Neural cell (in vitro differentiated cells): ENCODE measurements at regions not wholly inside any gene's neighbourhood (a gene's known extent, or its start where the extent isn't known, plus 50 kb on each side); places are given as distances from the start of the nearest gene placed in this dataset.

Experiments used
- H2AFZ ChIP-seq: fragments of 200-600, 300-800 bp; sonication (generic), shearing (Covaris generic); 2 replicates; pipeline ENCODE4 v1.6.0; 2014; ENCODE audit warnings: low read depth, mild to moderate bottlenecking, antibody characterized with exemption, low read length, moderate library complexity
- H3F3A ChIP-seq: fragments of 200-600 bp; shearing (Covaris generic); 2 replicates; pipeline ENCODE4 v1.6.1; 2016; ENCODE audit warnings: mild to moderate bottlenecking, moderate library complexity, mixed read lengths, antibody characterized with exemption, low read length; ENCODE audit not compliant: insufficient read depth, poor library complexity, severe bottlenecking
- H3K27ac ChIP-seq: fragments of 200-600, 300-800 bp; sonication (generic), shearing (Covaris generic); 2 replicates; pipeline ENCODE4 v1.5.1; 2014; ENCODE audit warnings: mild to moderate bottlenecking, low read length, moderate library complexity
- H3K27me3 ChIP-seq: fragments of 300-800, 200-600 bp; sonication (generic), shearing (Covaris generic); 2 replicates; pipeline ENCODE4 v1.6.0; 2014; ENCODE audit warnings: mild to moderate bottlenecking, low read depth, low read length, moderate library complexity; ENCODE audit not compliant: insufficient read depth
- H3K36me3 ChIP-seq: fragments of 300-800, 200-600 bp; sonication (generic), shearing (Covaris generic); 2 replicates; pipeline ENCODE4 v1.5.1; 2014; ENCODE audit warnings: mild to moderate bottlenecking, antibody characterized with exemption, low read length, moderate library complexity; ENCODE audit not compliant: insufficient read depth
- H3K4me2 ChIP-seq: fragments of 300-800, 200-600 bp; sonication (generic), shearing (Covaris generic); 2 replicates; pipeline ENCODE4 v1.6.0; 2014; ENCODE audit warnings: mild to moderate bottlenecking, low read length
- H3K4me3 ChIP-seq: fragments of 300-800, 200-600 bp; sonication (generic), shearing (Covaris generic); 2 replicates; pipeline ENCODE4 v1.5.1; 2014; ENCODE audit warnings: mild to moderate bottlenecking, low read length, moderate library complexity
- H3K79me2 ChIP-seq: fragments of 200-600 bp; shearing (Covaris generic); replicated peaks from 2 replicates; pipeline ENCODE4 v1.6.0; 2014; ENCODE audit warnings: mild to moderate bottlenecking, low read length, moderate library complexity; ENCODE audit not compliant: insufficient read depth
- H3K9ac ChIP-seq: fragments of 300-800, 200-600 bp; sonication (generic), shearing (Covaris generic); 2 replicates; pipeline ENCODE4 v1.6.1; 2016; ENCODE audit warnings: mild to moderate bottlenecking, low read length, mixed read lengths
- H3K9me2 ChIP-seq: fragments of 200-600 bp; shearing (Covaris generic); 2 replicates; pipeline ENCODE4 v1.6.1; 2016; ENCODE audit warnings: mild to moderate bottlenecking, low read length, mixed read lengths; ENCODE audit not compliant: insufficient read depth
- H3K9me3 ChIP-seq: fragments of 200-600, 300-800 bp; sonication (generic), shearing (Covaris generic); 2 replicates; pipeline ENCODE4 v1.6.1; 2016; ENCODE audit warnings: mild to moderate bottlenecking, mixed run types, low read length, moderate library complexity, mixed read lengths
- H4K20me1 ChIP-seq: fragments of 200-600 bp; shearing (Covaris generic); 2 replicates; pipeline ENCODE4 v1.6.1; 2016; ENCODE audit warnings: mild to moderate bottlenecking, mixed run types; ENCODE audit not compliant: insufficient read depth
- EP300 ChIP-seq: fragments of 450-650 bp; conservative IDR thresholded peaks from 2 replicates; pipeline ENCODE4 v1.6.1; 2014; ENCODE audit warnings: antibody characterized with exemption, mild to moderate bottlenecking, moderate library complexity; ENCODE audit not compliant: poor library complexity, severe bottlenecking
- EZH2 ChIP-seq: fragments of 200-600, 300-800 bp; shearing (Covaris generic), sonication (generic); IDR thresholded peaks from 2 replicates; pipeline ENCODE4 v1.6.1; 2014; ENCODE audit warnings: antibody characterized with exemption, low read length, borderline replicate concordance, mild to moderate bottlenecking; ENCODE audit not compliant: insufficient read depth, poor library complexity, severe bottlenecking
- MXI1 ChIP-seq: fragments of 450-650 bp; conservative IDR thresholded peaks from 2 replicates; pipeline ENCODE4 v1.6.1; 2014; ENCODE audit warnings: antibody characterized with exemption, mild to moderate bottlenecking; ENCODE audit not compliant: poor library complexity, severe bottlenecking
- POLR2AphosphoS5 ChIP-seq: IDR thresholded peaks from 2 replicates; pipeline ENCODE4 v1.6.1; 2012
- RAD21 ChIP-seq: fragments of 450-650 bp; conservative IDR thresholded peaks from 2 replicates; pipeline ENCODE4 v1.6.1; 2014; ENCODE audit warnings: antibody characterized with exemption, mild to moderate bottlenecking, moderate library complexity
- SMC3 ChIP-seq: fragments of 450-650 bp; conservative IDR thresholded peaks from 2 replicates; pipeline ENCODE4 v1.6.1; 2014; ENCODE audit warnings: antibody characterized with exemption, mild to moderate bottlenecking, moderate library complexity; ENCODE audit not compliant: poor library complexity
- TAF1 ChIP-seq: IDR thresholded peaks from 2 replicates; pipeline ENCODE4 v1.6.1; 2012; ENCODE audit warnings: low read depth
- TF ChIP-seq, protein P1 (sequence below): fragments of 450-650 bp; IDR thresholded peaks from 2 replicates; pipeline ENCODE4 v1.5.1; 2014; ENCODE audit warnings: antibody characterized with exemption, mild to moderate bottlenecking, moderate library complexity; ENCODE audit not compliant: poor library complexity, severe bottlenecking
- TF ChIP-seq, protein P2 (sequence below): IDR thresholded peaks from 2 replicates; pipeline ENCODE4 v1.6.1; 2012; ENCODE audit warnings: borderline replicate concordance

DNA sequence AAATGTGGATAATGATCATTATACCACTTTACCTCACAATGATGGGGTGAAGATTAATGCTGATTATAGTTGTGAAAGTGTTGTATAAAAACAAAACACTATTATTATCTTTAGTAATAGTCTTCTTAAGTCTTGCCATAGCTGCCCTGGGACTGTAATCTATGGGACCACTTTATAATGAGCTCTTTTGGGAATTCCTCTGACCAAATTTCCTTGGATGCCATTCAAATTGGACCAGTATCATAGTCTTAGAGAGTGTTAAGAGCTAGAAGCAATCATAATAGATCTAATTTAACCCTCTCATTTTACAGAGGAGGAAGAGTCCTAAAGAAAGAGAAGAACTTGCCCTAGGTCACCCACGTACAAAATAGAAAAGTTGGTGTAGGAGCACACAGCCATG is 457.7 kb upstream of the SLC14A2 start:
- TF ChIP-seq TAF1: no peak
- TF ChIP-seq, protein P1, sequence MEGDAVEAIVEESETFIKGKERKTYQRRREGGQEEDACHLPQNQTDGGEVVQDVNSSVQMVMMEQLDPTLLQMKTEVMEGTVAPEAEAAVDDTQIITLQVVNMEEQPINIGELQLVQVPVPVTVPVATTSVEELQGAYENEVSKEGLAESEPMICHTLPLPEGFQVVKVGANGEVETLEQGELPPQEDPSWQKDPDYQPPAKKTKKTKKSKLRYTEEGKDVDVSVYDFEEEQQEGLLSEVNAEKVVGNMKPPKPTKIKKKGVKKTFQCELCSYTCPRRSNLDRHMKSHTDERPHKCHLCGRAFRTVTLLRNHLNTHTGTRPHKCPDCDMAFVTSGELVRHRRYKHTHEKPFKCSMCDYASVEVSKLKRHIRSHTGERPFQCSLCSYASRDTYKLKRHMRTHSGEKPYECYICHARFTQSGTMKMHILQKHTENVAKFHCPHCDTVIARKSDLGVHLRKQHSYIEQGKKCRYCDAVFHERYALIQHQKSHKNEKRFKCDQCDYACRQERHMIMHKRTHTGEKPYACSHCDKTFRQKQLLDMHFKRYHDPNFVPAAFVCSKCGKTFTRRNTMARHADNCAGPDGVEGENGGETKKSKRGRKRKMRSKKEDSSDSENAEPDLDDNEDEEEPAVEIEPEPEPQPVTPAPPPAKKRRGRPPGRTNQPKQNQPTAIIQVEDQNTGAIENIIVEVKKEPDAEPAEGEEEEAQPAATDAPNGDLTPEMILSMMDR: no peak
- no peak for TF ChIP-seq MXI1
- TF ChIP-seq EP300: no peak
- TF ChIP-seq, protein P2, sequence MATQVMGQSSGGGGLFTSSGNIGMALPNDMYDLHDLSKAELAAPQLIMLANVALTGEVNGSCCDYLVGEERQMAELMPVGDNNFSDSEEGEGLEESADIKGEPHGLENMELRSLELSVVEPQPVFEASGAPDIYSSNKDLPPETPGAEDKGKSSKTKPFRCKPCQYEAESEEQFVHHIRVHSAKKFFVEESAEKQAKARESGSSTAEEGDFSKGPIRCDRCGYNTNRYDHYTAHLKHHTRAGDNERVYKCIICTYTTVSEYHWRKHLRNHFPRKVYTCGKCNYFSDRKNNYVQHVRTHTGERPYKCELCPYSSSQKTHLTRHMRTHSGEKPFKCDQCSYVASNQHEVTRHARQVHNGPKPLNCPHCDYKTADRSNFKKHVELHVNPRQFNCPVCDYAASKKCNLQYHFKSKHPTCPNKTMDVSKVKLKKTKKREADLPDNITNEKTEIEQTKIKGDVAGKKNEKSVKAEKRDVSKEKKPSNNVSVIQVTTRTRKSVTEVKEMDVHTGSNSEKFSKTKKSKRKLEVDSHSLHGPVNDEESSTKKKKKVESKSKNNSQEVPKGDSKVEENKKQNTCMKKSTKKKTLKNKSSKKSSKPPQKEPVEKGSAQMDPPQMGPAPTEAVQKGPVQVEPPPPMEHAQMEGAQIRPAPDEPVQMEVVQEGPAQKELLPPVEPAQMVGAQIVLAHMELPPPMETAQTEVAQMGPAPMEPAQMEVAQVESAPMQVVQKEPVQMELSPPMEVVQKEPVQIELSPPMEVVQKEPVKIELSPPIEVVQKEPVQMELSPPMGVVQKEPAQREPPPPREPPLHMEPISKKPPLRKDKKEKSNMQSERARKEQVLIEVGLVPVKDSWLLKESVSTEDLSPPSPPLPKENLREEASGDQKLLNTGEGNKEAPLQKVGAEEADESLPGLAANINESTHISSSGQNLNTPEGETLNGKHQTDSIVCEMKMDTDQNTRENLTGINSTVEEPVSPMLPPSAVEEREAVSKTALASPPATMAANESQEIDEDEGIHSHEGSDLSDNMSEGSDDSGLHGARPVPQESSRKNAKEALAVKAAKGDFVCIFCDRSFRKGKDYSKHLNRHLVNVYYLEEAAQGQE: no peak
- TF ChIP-seq EZH2: no peak
- H3K27me3 ChIP-seq: no peaks in the 10 kb centered on the region
- no peaks in the 10 kb centered on the region for H4K20me1 ChIP-seq
- no peak overlapping the region for H2AFZ ChIP-seq
- no peaks in the 10 kb centered on the region for H3K9me2 ChIP-seq
- H3K36me3 ChIP-seq: no peaks in the 10 kb centered on the region
- no peak overlapping the region for H3K4me3 ChIP-seq
- no peaks in the 10 kb centered on the region for H3K79me2 ChIP-seq
- H3F3A ChIP-seq: no peaks in the 10 kb centered on the region
- H3K27ac ChIP-seq: no peak overlapping the region
- no peak overlapping the region for H3K9ac ChIP-seq
- H3K4me2 ChIP-seq: no peak overlapping the region
- H3K9me3 ChIP-seq: no peaks in the 10 kb centered on the region

DNA sequence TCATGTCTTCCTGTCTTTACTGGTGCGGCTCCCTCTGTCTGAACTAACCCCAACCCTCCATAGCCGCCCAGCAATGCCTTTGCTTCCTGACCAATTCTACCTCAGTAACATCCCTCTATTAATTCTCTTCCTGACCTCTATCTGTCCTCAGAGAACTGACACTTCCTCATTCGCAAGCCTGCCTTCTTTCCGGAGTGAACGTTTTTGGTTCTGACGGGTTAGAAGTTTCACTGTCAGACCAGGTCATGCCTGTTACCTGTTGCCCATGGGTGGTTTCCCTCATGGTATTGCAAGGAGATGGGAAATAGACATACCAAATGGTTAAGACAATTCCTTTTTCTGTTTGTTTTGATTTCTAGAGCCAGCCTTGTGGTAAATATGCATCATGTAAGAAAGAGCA is 453.4 kb upstream of the SLC14A2 start:
- TF ChIP-seq POLR2AphosphoS5: no peak
- no peak for TF ChIP-seq RAD21
- TF ChIP-seq MXI1: no peak
- TF ChIP-seq, protein P1: no peak
- TF ChIP-seq EZH2: no peak
- TF ChIP-seq SMC3: no peak
- TF ChIP-seq, protein P2: no peak
- no peak for TF ChIP-seq EP300
- no peak for TF ChIP-seq TAF1
- no peak overlapping the region for H3K4me3 ChIP-seq

More for the DNA sequence above, 453.4 kb upstream of the SLC14A2 start:
- Histone ChIP-seq H3K79me2 (no peaks in the 10 kb centered on the region), H4K20me1 (no peaks in the 10 kb centered on the region), H3K9me2 (no peaks in the 10 kb centered on the region), H3K9me3 (no peaks in the 10 kb centered on the region), H3K27ac (no peak overlapping the region), H2AFZ (no peak overlapping the region), H3K4me2 (no peak overlapping the region), H3K27me3 (no peaks in the 10 kb centered on the region), H3K9ac (no peak overlapping the region), H3F3A (no peaks in the 10 kb centered on the region), H3K36me3 (no peaks in the 10 kb centered on the region)
